GM10266 (cell line): ENCODE measurements at regions not wholly inside any gene's neighbourhood (a gene's known extent, or its start where the extent isn't known, plus 50 kb on each side); places are given as distances from the start of the nearest gene placed in this dataset.

ENCODE experiments used
- DNase-seq: peaks from one replicate; pipeline ENCODE4 v3.0.0; 2012; ENCODE audit errors: extremely low spot score
- CTCF ChIP-seq: IDR thresholded peaks from 2 replicates; pipeline ENCODE4 v1.5.1; 2012; ENCODE audit warnings: mild to moderate bottlenecking, low read depth; ENCODE audit not compliant: control insufficient read depth, insufficient read depth; ENCODE audit errors: missing control alignments

- DNase-seq = no peak
- TF ChIP-seq CTCF = no peak
Observed at GRCh38 chr5:157934600-157934999, 75.7 kb upstream of the CLINT1 start.

GRCh38 chr5:157933005-157933404 is 74.1 kb upstream of the CLINT1 start:
- no peak for TF ChIP-seq CTCF
- no peak for DNase-seq

GRCh38 chr5:157930710-157931109 is 71.8 kb upstream of the CLINT1 start:
- no peak for DNase-seq
- no peak for TF ChIP-seq CTCF

- no peak for DNase-seq
- no peak for TF ChIP-seq CTCF
Observed at GRCh38 chr5:157926977-157927376, 68.0 kb upstream of the CLINT1 start.

- DNase-seq = no peak
- TF ChIP-seq CTCF = no peak
Observed at GRCh38 chr5:157925786-157926671, 67.1 kb upstream of the CLINT1 start.

- no peak for DNase-seq
Observed at GRCh38 chr5:157924931-157925729, 66.2 kb upstream of the CLINT1 start.

More at GRCh38 chr5:157924931-157925729, 66.2 kb upstream of the CLINT1 start:
- no peak for TF ChIP-seq CTCF
